ENCODE measurements at regions not wholly inside any gene's neighbourhood (a gene's known extent, or its start where the extent isn't known, plus 50 kb on each side); places are given as distances from the start of the nearest gene placed in this dataset.

DNA sequence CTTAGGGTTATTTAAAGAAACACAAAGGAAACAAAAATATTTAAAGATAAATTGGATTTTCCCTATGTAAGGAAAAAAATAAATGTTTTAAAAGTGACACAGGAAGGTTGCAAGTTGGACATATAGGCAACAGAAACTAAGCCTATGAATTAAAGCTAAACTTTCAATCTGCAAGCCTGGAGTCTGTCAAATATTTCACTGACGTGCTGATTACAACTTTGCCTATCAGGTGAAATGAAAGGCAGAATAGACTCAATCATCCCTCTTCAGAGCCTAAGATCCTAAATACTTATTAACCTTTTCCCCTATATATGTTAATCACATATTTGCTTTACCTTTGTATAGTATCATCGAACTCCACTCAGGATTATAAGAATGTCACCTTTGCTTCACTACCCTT is 1068.0 kb upstream of the ALCAM start:
- no peak overlapping the region for H2BK120ac ChIP-seq (replicated peaks; ENCODE audit: low read depth, low read length)
- no peak for TF ChIP-seq TBP (IDR thresholded peaks at IDR 0.05; ENCODE audit: low read depth, low read length)
- no peak for TF ChIP-seq RBBP5 (IDR thresholded peaks at IDR 0.05; ENCODE audit: borderline replicate concordance, low read depth, low read length)
- no peak for TF ChIP-seq EGR1 (IDR thresholded peaks at IDR 0.05; ENCODE audit: borderline replicate concordance, low read depth, low read length)
- TF ChIP-seq BRCA1 (IDR thresholded peaks at IDR 0.05; ENCODE audit: low read depth, low read length) = no peak
- no peak for TF ChIP-seq JUN (IDR thresholded peaks at IDR 0.05; ENCODE audit: low read depth, low read length)
- TF ChIP-seq TEAD4 (IDR thresholded peaks at IDR 0.05; ENCODE audit: low read depth, low read length) = no peak
- no peak for TF ChIP-seq SP2 (IDR thresholded peaks at IDR 0.05; ENCODE audit: low read length)
- no peak for TF ChIP-seq MAFK (IDR thresholded peaks at IDR 0.05; ENCODE audit: low read depth, low read length)
- TF ChIP-seq KDM5A (IDR thresholded peaks at IDR 0.05; ENCODE audit: low read length) = no peak
- TF ChIP-seq, protein P1, sequence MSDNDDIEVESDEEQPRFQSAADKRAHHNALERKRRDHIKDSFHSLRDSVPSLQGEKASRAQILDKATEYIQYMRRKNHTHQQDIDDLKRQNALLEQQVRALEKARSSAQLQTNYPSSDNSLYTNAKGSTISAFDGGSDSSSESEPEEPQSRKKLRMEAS (IDR thresholded peaks at IDR 0.05) = no peak
- TF ChIP-seq SAP30 (IDR thresholded peaks at IDR 0.05; ENCODE audit: insufficient read depth, insufficient replicate concordance, low read length) = no peak
- no peak for TF ChIP-seq ZNF274 (IDR thresholded peaks at IDR 0.05; ENCODE audit: borderline replicate concordance, extremely low read depth, low read length)
- TF ChIP-seq GTF2F1 (IDR thresholded peaks at IDR 0.05; ENCODE audit: borderline replicate concordance, low read depth, low read length) = no peak
- TF ChIP-seq SIN3A (conservative IDR thresholded peaks at IDR 0.05 in 1 of 2, IDR thresholded peaks at IDR 0.05 in 1 of 2; ENCODE audit: low read depth in 1 of 2, low read length in 2 of 2) = no peak
- TF ChIP-seq POLR2A (IDR thresholded peaks at IDR 0.05; ENCODE audit: control extremely low read depth in 1 of 2, low read depth in 2 of 2, low read length in 2 of 2) = no peak
- CTCF ChIA-PET (ENCODE audit: partially characterized antibody) = interaction anchor here (1.0 kb wide), 1 partner anchor 9 kb away, joined by 3 read pairs; no protein-coding TSS in a partner anchor
- no peaks in the 10 kb centered on the region for H3K9me3 ChIP-seq (ENCODE audit: insufficient read depth in 2 of 2, low read depth in 1 of 2, low read length in 1 of 2)
- H3K18ac ChIP-seq (ENCODE audit: extremely low read depth, low read length) = no peak overlapping the region
- no peak overlapping the region for H3K56ac ChIP-seq (replicated peaks; ENCODE audit: insufficient read length, low read depth, low read length)
- no peak overlapping the region for H3K14ac ChIP-seq (ENCODE audit: insufficient read length)
- no peak overlapping the region for H4K8ac ChIP-seq (ENCODE audit: extremely low read depth, insufficient read depth, low read length)
- H3K36me3 ChIP-seq (ENCODE audit: control insufficient read depth in 2 of 4, insufficient read depth in 4 of 4, low read length in 3 of 4) = no peaks in the 10 kb centered on the region
- H4K5ac ChIP-seq (ENCODE audit: insufficient read length, low read depth, low read length) = no peak overlapping the region
- no peak overlapping the region for H2AFZ ChIP-seq (ENCODE audit: low read length)
- 50% methylated on average over 2 of the region's 2 CpGs; no CpG with 5 or more reads in 1 of the 2 experiments for WGBS, 2 experiments (ENCODE audit: extremely low coverage in 1 of 2, insufficient coverage in 1 of 2, insufficient read length in 1 of 2, insufficient replicate concordance in 2 of 2, low coverage in 1 of 2, low lambda C conversion rate in 2 of 2, missing lambda C conversion rate in 1 of 2)
- H3K79me1 ChIP-seq (ENCODE audit: low read depth, low read length) = no peaks in the 10 kb centered on the region
- no peaks in the 10 kb centered on the region for H3K23me2 ChIP-seq (ENCODE audit: low read depth, low read length)
- H2AK5ac ChIP-seq (ENCODE audit: low read depth, low read length) = no peak overlapping the region
- no peak overlapping the region for H3K27ac ChIP-seq (ENCODE audit: low read depth, low read length)
- H4K91ac ChIP-seq (replicated peaks; ENCODE audit: insufficient read length, low read length) = no peak overlapping the region
- no peak overlapping the region for H3K9ac ChIP-seq (replicated peaks in 1 of 4; ENCODE audit: extremely low read depth in 1 of 4, low read depth in 3 of 4, low read length in 3 of 4)
- H2BK5ac ChIP-seq (ENCODE audit: low read depth, low read length) = no peak overlapping the region
- no peak overlapping the region for H2BK12ac ChIP-seq (ENCODE audit: low read depth, low read length)
- H3K4ac ChIP-seq (replicated peaks; ENCODE audit: insufficient read length, low read depth, low read length) = no peak overlapping the region
- POLR2A ChIA-PET (ENCODE audit: partially characterized antibody) = no interaction called here
- H3K23ac ChIP-seq (ENCODE audit: insufficient read length) = no peak overlapping the region
- no peak for FAIRE-seq
- H3K4me3 ChIP-seq (ENCODE audit: extremely low read depth in 1 of 4, insufficient read depth in 2 of 4, low read depth in 3 of 4, low read length in 4 of 4) = no peak overlapping the region
- DNase-seq (ENCODE audit: low read depth in 1 of 2, low spot score in 2 of 2) = no peak
- H3K27me3 ChIP-seq (replicated peaks in 1 of 4; ENCODE audit: control insufficient read depth in 3 of 4, extremely low read depth in 1 of 4, insufficient read depth in 3 of 4, low read length in 3 of 4) = no peaks in the 10 kb centered on the region
- H3K79me2 ChIP-seq (ENCODE audit: control insufficient read depth in 1 of 2, insufficient read depth in 2 of 2, low read length in 2 of 2) = no peaks in the 10 kb centered on the region
- H3K4me2 ChIP-seq (ENCODE audit: insufficient read depth in 1 of 2, low read depth in 2 of 2, low read length in 2 of 2) = no peak overlapping the region
- H2BK20ac ChIP-seq (ENCODE audit: low read length) = no peak overlapping the region
- no peaks in the 10 kb centered on the region for H4K20me1 ChIP-seq (replicated peaks in 1 of 2; ENCODE audit: control insufficient read depth in 1 of 2, insufficient read depth in 2 of 2, low read length in 2 of 2)
- no peak overlapping the region for H2BK15ac ChIP-seq (ENCODE audit: low read length)
- H3K4me1 ChIP-seq (replicated peaks in 1 of 4; ENCODE audit: control insufficient read depth in 3 of 4, insufficient read depth in 4 of 4, low read length in 3 of 4) = no peaks in the 10 kb centered on the region
